GM10248 (cell line): ENCODE measurements at regions not wholly inside any gene's neighbourhood (a gene's known extent, or its start where the extent isn't known, plus 50 kb on each side); places are given as distances from the start of the nearest gene placed in this dataset.

Experiments
- CTCF ChIA-PET: fragments of 300-600 bp; sonication (Branson Sonifier 250); formaldehyde crosslinking; extraction: SDS; loops from one replicate; lab custom pipeline; 2021; ENCODE audit warnings: antibody characterized with exemption; lab: Yijun Ruan, JAX
- POLR2A ChIA-PET: fragments of 350-650 bp; sonication (Branson Sonifier 250); formaldehyde crosslinking; extraction: SDS; loops from one replicate; lab custom pipeline; 2020; ENCODE audit warnings: antibody characterized with exemption; lab: Yijun Ruan, JAX
- DNase-seq: peaks from one replicate; pipeline ENCODE4 v3.0.0; 2012; ENCODE audit errors: extremely low spot score
- CTCF ChIP-seq: IDR thresholded peaks from 2 replicates; pipeline ENCODE4 v1.5.1; 2012; ENCODE audit warnings: mild to moderate bottlenecking, low read depth; ENCODE audit errors: extremely low read depth, missing control alignments, control extremely low read depth

GRCh38 chr21:43297391-43297981, 128.7 kb downstream of the CRYAA start:
- TF ChIP-seq CTCF = no peak
- DNase-seq = no peak
- CTCF ChIA-PET = no interaction called here
- POLR2A ChIA-PET = no interaction called here

GRCh38 chr21:43295066-43295958, 126.5 kb downstream of the CRYAA start:
- no peak for DNase-seq
- TF ChIP-seq CTCF = no peak
- ChIA-PET CTCF (no interaction called here), POLR2A (no interaction called here)

- no peak for DNase-seq
- CTCF ChIA-PET = no interaction called here
- no peak for TF ChIP-seq CTCF
- POLR2A ChIA-PET = no interaction called here
These were observed 125.5 kb downstream of the CRYAA start for GRCh38 chr21:43294194-43294902.

- TF ChIP-seq CTCF = no peak
- ChIA-PET CTCF (no interaction called here), POLR2A (no interaction called here)
- no peak for DNase-seq
These were observed 124.0 kb downstream of the CRYAA start for GRCh38 chr21:43292866-43293142.

GRCh38 chr21:43292041-43292865, 123.4 kb downstream of the CRYAA start:
- ChIA-PET CTCF (no interaction called here), POLR2A (no interaction called here)
- no peak for TF ChIP-seq CTCF
- DNase-seq = no peak

GRCh38 chr21:43291347-43291950, 122.6 kb downstream of the CRYAA start:
- DNase-seq = no peak
- POLR2A ChIA-PET = no interaction called here

More at GRCh38 chr21:43291347-43291950, 122.6 kb downstream of the CRYAA start:
- TF ChIP-seq CTCF = no peak
- CTCF ChIA-PET = no interaction called here
